K562 (cell line): ENCODE measurements at regions not wholly inside any gene's neighbourhood (a gene's known extent, or its start where the extent isn't known, plus 50 kb on each side); places are given as distances from the start of the nearest gene placed in this dataset.

Experiments
- BMI1 ChIP-seq: fragments of 150-350 bp; IDR thresholded peaks from 2 replicates; pipeline ENCODE4 v1.6.1; 2014; ENCODE audit warnings: low read length
- ILF3 ChIP-seq: fragments of 450-650 bp; IDR thresholded peaks from 2 replicates; pipeline ENCODE4 v1.6.1; 2018; ENCODE audit warnings: antibody characterized with exemption, mild to moderate bottlenecking, moderate library complexity, borderline replicate concordance
- PHTF2 ChIP-seq: fragments of 250-450 bp; sonication (Bioruptor Pico); IDR thresholded peaks from 2 replicates; pipeline ENCODE4 v1.5.0; 2021; ENCODE audit warnings: mild to moderate bottlenecking
- RERE ChIP-seq: sonication (generic); formaldehyde crosslinking; IDR thresholded peaks from 2 replicates; pipeline ENCODE4 v1.8.0; 2023; ENCODE audit warnings: missing genetic modification reagents, mild to moderate bottlenecking, borderline replicate concordance
- TF ChIP-seq, protein P1 (sequence below), 2 experiments: fragments of 450-650 bp in 1 of 2; sonication (generic) in 1 of 2; formaldehyde crosslinking in 1 of 2; IDR thresholded peaks; 2 replicates each; pipeline versions ENCODE4 v1.7.1 to v1.9.0; 2016 to 2022; ENCODE audit warnings: inconsistent platforms in 1 of 2, mild to moderate bottlenecking in 1 of 2, missing genetic modification reagents in 1 of 2
- TF ChIP-seq, protein P2 (sequence below): sonication (generic); formaldehyde crosslinking; IDR thresholded peaks from 2 replicates; pipeline ENCODE4 v1.8.1; 2023; ENCODE audit warnings: mild to moderate bottlenecking, missing genetic modification reagents
- TF ChIP-seq, protein P3 (sequence below): fragments of 450-650 bp; IDR thresholded peaks from 2 replicates; pipeline ENCODE4 v1.6.1; 2017; ENCODE audit warnings: antibody characterized with exemption

DNA sequence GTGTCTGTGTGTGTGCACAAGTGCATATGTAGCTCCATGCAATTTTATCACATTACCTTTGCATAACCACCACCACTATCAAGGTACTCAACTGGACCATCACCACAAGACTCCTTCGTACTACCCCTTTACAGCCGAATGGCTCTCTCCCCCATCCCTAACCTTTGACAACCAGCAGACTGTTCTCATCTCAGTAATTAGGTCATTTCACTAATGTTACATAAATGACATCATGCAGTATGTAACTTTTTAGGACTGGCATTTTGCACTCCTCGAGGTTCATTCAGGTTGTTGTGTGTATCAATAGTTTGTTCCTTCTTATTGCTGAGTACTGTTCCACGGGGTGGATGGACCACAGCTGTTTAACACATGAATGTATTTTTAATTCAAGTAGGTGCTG is 121.8 kb upstream of the SLC6A11 start (continued):
- TF ChIP-seq, protein P1, sequence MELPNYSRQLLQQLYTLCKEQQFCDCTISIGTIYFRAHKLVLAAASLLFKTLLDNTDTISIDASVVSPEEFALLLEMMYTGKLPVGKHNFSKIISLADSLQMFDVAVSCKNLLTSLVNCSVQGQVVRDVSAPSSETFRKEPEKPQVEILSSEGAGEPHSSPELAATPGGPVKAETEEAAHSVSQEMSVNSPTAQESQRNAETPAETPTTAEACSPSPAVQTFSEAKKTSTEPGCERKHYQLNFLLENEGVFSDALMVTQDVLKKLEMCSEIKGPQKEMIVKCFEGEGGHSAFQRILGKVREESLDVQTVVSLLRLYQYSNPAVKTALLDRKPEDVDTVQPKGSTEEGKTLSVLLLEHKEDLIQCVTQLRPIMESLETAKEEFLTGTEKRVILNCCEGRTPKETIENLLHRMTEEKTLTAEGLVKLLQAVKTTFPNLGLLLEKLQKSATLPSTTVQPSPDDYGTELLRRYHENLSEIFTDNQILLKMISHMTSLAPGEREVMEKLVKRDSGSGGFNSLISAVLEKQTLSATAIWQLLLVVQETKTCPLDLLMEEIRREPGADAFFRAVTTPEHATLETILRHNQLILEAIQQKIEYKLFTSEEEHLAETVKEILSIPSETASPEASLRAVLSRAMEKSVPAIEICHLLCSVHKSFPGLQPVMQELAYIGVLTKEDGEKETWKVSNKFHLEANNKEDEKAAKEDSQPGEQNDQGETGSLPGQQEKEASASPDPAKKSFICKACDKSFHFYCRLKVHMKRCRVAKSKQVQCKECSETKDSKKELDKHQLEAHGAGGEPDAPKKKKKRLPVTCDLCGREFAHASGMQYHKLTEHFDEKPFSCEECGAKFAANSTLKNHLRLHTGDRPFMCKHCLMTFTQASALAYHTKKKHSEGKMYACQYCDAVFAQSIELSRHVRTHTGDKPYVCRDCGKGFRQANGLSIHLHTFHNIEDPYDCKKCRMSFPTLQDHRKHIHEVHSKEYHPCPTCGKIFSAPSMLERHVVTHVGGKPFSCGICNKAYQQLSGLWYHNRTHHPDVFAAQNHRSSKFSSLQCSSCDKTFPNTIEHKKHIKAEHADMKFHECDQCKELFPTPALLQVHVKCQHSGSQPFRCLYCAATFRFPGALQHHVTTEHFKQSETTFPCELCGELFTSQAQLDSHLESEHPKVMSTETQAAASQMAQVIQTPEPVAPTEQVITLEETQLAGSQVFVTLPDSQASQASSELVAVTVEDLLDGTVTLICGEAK (IDR thresholded peaks at IDR 0.05), result no peak
- TF ChIP-seq, protein P1 (CRISPR knock-in tag; IDR thresholded peaks at IDR 0.05), result no peak
- TF ChIP-seq PHTF2 (CRISPR knock-in tag) (no peak), RERE (CRISPR knock-in tag) (no peak), ILF3 (no peak), BMI1 (no peak)
- TF ChIP-seq, protein P2, sequence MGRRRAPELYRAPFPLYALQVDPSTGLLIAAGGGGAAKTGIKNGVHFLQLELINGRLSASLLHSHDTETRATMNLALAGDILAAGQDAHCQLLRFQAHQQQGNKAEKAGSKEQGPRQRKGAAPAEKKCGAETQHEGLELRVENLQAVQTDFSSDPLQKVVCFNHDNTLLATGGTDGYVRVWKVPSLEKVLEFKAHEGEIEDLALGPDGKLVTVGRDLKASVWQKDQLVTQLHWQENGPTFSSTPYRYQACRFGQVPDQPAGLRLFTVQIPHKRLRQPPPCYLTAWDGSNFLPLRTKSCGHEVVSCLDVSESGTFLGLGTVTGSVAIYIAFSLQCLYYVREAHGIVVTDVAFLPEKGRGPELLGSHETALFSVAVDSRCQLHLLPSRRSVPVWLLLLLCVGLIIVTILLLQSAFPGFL (CRISPR knock-in tag), result no peak
- TF ChIP-seq, protein P3, sequence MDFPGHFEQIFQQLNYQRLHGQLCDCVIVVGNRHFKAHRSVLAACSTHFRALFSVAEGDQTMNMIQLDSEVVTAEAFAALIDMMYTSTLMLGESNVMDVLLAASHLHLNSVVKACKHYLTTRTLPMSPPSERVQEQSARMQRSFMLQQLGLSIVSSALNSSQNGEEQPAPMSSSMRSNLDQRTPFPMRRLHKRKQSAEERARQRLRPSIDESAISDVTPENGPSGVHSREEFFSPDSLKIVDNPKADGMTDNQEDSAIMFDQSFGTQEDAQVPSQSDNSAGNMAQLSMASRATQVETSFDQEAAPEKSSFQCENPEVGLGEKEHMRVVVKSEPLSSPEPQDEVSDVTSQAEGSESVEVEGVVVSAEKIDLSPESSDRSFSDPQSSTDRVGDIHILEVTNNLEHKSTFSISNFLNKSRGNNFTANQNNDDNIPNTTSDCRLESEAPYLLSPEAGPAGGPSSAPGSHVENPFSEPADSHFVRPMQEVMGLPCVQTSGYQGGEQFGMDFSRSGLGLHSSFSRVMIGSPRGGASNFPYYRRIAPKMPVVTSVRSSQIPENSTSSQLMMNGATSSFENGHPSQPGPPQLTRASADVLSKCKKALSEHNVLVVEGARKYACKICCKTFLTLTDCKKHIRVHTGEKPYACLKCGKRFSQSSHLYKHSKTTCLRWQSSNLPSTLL, result no peak
